ENCODE measurements at regions not wholly inside any gene's neighbourhood (a gene's known extent, or its start where the extent isn't known, plus 50 kb on each side); places are given as distances from the start of the nearest gene placed in this dataset.

- Mint-ChIP-seq H3K9me3 (ENCODE audit: insufficient read depth) (no peaks in the 10 kb centered on the region), H3K4me3 (no peak overlapping the region), H3K36me3 (ENCODE audit: low read depth) (no peaks in the 10 kb centered on the region), H3K27me3 (ENCODE audit: low read depth) (no peaks in the 10 kb centered on the region), H3K27ac (no peak overlapping the region), H3K4me1 (ENCODE audit: low read depth) (no peaks in the 10 kb centered on the region)
- ATAC-seq (no peak), DNase-seq (no peak)
- ChIA-PET POLR2A (no interaction called here), CTCF (no interaction called here)
Observed at GRCh38 chr7:41275255-41275654, 427.6 kb downstream of the INHBA start.

GRCh38 chr7:41274179-41274578 is 428.7 kb downstream of the INHBA start:
- Mint-ChIP-seq H3K27me3 (ENCODE audit: low read depth) (no peaks in the 10 kb centered on the region), H3K4me1 (ENCODE audit: low read depth) (no peaks in the 10 kb centered on the region), H3K4me3 (no peak overlapping the region), H3K36me3 (ENCODE audit: low read depth) (no peaks in the 10 kb centered on the region), H3K27ac (no peak overlapping the region), H3K9me3 (ENCODE audit: insufficient read depth) (no peaks in the 10 kb centered on the region)
- ChIA-PET CTCF (no interaction called here), POLR2A (no interaction called here)
- no peak for ATAC-seq
- no peak for DNase-seq

GRCh38 chr7:41272664-41273063 is 430.2 kb downstream of the INHBA start:
- Mint-ChIP-seq H3K36me3 (ENCODE audit: low read depth) (no peaks in the 10 kb centered on the region), H3K27ac (no peak overlapping the region), H3K4me3 (no peak overlapping the region), H3K9me3 (ENCODE audit: insufficient read depth) (no peaks in the 10 kb centered on the region), H3K4me1 (ENCODE audit: low read depth) (no peaks in the 10 kb centered on the region), H3K27me3 (ENCODE audit: low read depth) (no peaks in the 10 kb centered on the region)
- POLR2A ChIA-PET, result no interaction called here
- ATAC-seq (no peak), DNase-seq (no peak)
- CTCF ChIA-PET, result no interaction called here

DNA sequence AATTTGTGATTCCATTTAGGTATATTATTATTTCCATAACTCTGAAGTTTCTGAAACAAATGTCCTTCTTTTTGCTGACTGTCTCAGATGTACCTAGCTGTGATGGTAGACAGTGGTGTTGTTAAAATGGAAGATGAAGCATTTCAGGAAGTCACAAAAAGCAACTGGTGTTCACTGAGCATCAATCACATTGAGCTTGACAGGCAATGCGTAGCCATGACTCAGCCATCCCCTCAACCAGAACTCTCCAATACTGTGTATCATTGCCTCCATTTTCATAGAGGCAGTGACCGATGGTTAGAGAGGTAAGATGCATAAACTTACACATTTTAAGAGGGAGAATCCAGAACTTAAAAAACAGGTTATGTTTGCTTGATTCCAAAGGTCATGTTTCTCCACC is 434.0 kb downstream of the INHBA start:
- ChIA-PET POLR2A (no interaction called here), CTCF (no interaction called here)
- no peak overlapping the region for H3K4me3 Mint-ChIP-seq
- ATAC-seq (no peak), DNase-seq (no peak)
- no peaks in the 10 kb centered on the region for H3K27me3 Mint-ChIP-seq (ENCODE audit: low read depth)
- H3K27ac Mint-ChIP-seq, result no peak overlapping the region
- no peaks in the 10 kb centered on the region for H3K9me3 Mint-ChIP-seq (ENCODE audit: insufficient read depth)
- no peaks in the 10 kb centered on the region for H3K36me3 Mint-ChIP-seq (ENCODE audit: low read depth)
- H3K4me1 Mint-ChIP-seq (ENCODE audit: low read depth), result no peaks in the 10 kb centered on the region

DNA sequence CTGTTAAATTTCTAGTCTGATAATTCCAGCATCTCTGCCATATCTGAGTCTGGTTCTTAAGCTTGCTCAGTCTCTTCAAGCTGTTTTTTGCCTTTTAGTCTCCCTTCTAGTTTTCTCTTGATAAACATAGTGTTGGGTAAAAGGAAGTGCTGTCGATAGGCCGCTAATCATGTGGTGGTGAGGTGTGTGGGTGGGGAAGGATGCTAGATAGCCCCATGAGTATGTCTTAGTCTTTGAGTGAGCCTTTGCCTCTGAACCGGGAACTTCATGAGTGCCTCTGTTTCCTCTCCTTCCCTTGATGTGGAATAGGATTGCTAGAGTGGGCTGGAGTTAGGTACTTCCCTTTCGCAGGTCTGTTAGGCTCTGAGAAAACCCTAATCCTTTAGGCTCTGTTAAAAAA is 441.8 kb downstream of the INHBA start:
- Mint-ChIP-seq H3K4me1 (ENCODE audit: low read depth) (peaks cover 5% of the 10 kb centered on the region), H3K36me3 (ENCODE audit: low read depth) (no peaks in the 10 kb centered on the region), H3K27me3 (ENCODE audit: low read depth) (no peaks in the 10 kb centered on the region), H3K4me3 (no peak overlapping the region), H3K9me3 (ENCODE audit: insufficient read depth) (no peaks in the 10 kb centered on the region), H3K27ac (no peak overlapping the region)
- DNase-seq (no peak), ATAC-seq (no peak)
- POLR2A ChIA-PET, result no interaction called here
- CTCF ChIA-PET, result no interaction called here

GRCh38 chr7:41257660-41258059 is 445.2 kb downstream of the INHBA start:
- ATAC-seq, result no peak
- H3K4me3 Mint-ChIP-seq, result no peak overlapping the region
- H3K27ac Mint-ChIP-seq, result no peak overlapping the region
- DNase-seq, result peak; percentile 22
- ChIA-PET CTCF (no interaction called here), POLR2A (no interaction called here)
- H3K4me1 Mint-ChIP-seq (ENCODE audit: low read depth), result peaks cover 5% of the 10 kb centered on the region
- H3K27me3 Mint-ChIP-seq (ENCODE audit: low read depth), result no peaks in the 10 kb centered on the region
- H3K36me3 Mint-ChIP-seq (ENCODE audit: low read depth), result no peaks in the 10 kb centered on the region
- no peaks in the 10 kb centered on the region for H3K9me3 Mint-ChIP-seq (ENCODE audit: insufficient read depth)

GRCh38 chr7:41256186-41256945 is 446.5 kb downstream of the INHBA start:
- H3K9me3 Mint-ChIP-seq (ENCODE audit: insufficient read depth), result no peaks in the 10 kb centered on the region
- CTCF ChIA-PET, result no interaction called here

DNA sequence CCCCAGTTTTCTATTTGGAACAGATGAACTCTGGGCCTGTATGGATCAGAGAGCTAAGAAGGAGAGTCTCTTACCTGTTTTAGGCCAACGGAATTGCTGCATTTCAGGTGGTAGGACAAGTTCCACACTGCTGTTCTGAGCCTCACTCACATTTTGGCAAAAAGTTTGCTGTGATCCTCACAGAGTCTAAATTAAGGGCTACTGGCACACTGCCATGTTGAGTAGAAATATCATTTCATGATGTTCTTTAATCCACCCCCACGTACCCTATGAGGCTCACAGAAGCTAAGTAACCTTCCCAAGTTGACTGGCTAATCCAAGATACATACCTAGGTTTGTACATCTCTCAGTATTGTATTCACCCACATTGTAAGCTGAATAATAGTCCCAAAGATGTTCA is 447.2 kb downstream of the INHBA start:
- H3K9me3 Mint-ChIP-seq (ENCODE audit: insufficient read depth), result no peaks in the 10 kb centered on the region
- H3K4me3 Mint-ChIP-seq, result no peak overlapping the region
- peaks cover 5% of the 10 kb centered on the region for H3K4me1 Mint-ChIP-seq (ENCODE audit: low read depth)
- no peak overlapping the region for H3K27ac Mint-ChIP-seq
- ATAC-seq (no peak), DNase-seq (no peak)
- ChIA-PET POLR2A (no interaction called here), CTCF (no interaction called here)
- H3K27me3 Mint-ChIP-seq (ENCODE audit: low read depth), result no peaks in the 10 kb centered on the region
- H3K36me3 Mint-ChIP-seq (ENCODE audit: low read depth), result no peaks in the 10 kb centered on the region

More at GRCh38 chr7:41256186-41256945, 446.5 kb downstream of the INHBA start:
- ATAC-seq, result no peak
- H3K27ac Mint-ChIP-seq, result no peak overlapping the region
- peaks cover 5% of the 10 kb centered on the region for H3K4me1 Mint-ChIP-seq (ENCODE audit: low read depth)
- POLR2A ChIA-PET, result no interaction called here
- H3K36me3 Mint-ChIP-seq (ENCODE audit: low read depth), result no peaks in the 10 kb centered on the region
- H3K4me3 Mint-ChIP-seq, result no peak overlapping the region
- no peak for DNase-seq
- no peaks in the 10 kb centered on the region for H3K27me3 Mint-ChIP-seq (ENCODE audit: low read depth)

DNA sequence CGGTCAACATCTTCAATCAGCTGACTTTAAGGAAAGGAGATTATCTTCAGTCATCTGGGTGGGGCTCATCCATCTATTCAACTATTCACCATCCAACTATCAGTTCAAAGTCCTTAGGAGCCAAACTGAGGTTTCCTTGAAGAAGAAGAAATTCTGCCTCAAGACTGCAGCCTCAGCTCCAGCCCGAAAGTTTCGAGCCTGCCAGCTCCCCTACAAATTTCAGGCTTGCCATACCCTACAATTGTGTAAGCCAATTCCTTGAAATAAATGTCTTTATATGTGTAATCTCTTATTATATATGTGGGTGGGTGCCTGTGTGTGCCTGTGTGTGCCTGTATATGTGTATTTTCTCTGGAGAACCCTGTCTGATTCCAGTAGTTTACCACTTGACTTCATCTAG is 447.8 kb downstream of the INHBA start:
- no peak for ATAC-seq
- Mint-ChIP-seq H3K27ac (no peak overlapping the region), H3K9me3 (ENCODE audit: insufficient read depth) (no peaks in the 10 kb centered on the region), H3K27me3 (ENCODE audit: low read depth) (no peaks in the 10 kb centered on the region), H3K36me3 (ENCODE audit: low read depth) (no peaks in the 10 kb centered on the region), H3K4me1 (ENCODE audit: low read depth) (peaks cover 5% of the 10 kb centered on the region), H3K4me3 (no peak overlapping the region)
- DNase-seq, result no peak
- POLR2A ChIA-PET, result no interaction called here
- CTCF ChIA-PET, result no interaction called here

DNA sequence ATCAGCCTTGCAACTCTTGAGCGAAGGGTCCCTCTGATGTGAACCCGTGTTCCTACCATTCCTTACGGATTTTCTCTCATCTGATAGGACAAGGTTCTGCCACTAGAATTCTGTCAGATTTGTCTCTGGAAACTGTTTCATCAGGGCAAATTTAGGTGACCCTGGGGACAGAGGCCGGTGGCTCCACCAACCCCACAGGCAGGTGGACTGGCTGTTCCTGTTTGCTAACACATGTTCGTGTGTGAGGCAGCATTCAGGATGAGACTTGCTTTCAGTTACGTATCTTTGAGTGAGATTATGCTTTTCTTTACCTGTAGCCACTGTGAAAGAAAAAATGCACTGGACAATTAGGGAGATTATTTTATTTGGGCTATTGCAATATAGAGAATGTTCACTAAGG is 449.9 kb downstream of the INHBA start:
- no peak for ATAC-seq
- no peak for DNase-seq
- no peak overlapping the region for H3K4me3 Mint-ChIP-seq
- no peaks in the 10 kb centered on the region for H3K27me3 Mint-ChIP-seq (ENCODE audit: low read depth)
- no peak overlapping the region for H3K27ac Mint-ChIP-seq
- no peaks in the 10 kb centered on the region for H3K9me3 Mint-ChIP-seq (ENCODE audit: insufficient read depth)
- H3K36me3 Mint-ChIP-seq (ENCODE audit: low read depth), result no peaks in the 10 kb centered on the region
- POLR2A ChIA-PET, result no interaction called here
- H3K4me1 Mint-ChIP-seq (ENCODE audit: low read depth), result peaks cover 5% of the 10 kb centered on the region
- CTCF ChIA-PET, result no interaction called here

- no peak for ATAC-seq
- no peak overlapping the region for H3K27ac Mint-ChIP-seq
- no peaks in the 10 kb centered on the region for H3K36me3 Mint-ChIP-seq (ENCODE audit: low read depth)
- POLR2A ChIA-PET, result no interaction called here
- peaks cover 1% of the 10 kb centered on the region for H3K4me1 Mint-ChIP-seq (ENCODE audit: low read depth)
- no peaks in the 10 kb centered on the region for H3K27me3 Mint-ChIP-seq (ENCODE audit: low read depth)
- no peak for DNase-seq
- CTCF ChIA-PET, result no interaction called here
- H3K9me3 Mint-ChIP-seq (ENCODE audit: insufficient read depth), result no peaks in the 10 kb centered on the region
- H3K4me3 Mint-ChIP-seq, result no peak overlapping the region
Observed at GRCh38 chr7:41252551-41252950, 450.3 kb downstream of the INHBA start.

- DNase-seq (no peak), ATAC-seq (no peak)
- H3K36me3 Mint-ChIP-seq (ENCODE audit: low read depth), result no peaks in the 10 kb centered on the region
- POLR2A ChIA-PET, result no interaction called here
- no peaks in the 10 kb centered on the region for H3K27me3 Mint-ChIP-seq (ENCODE audit: low read depth)
- no peak overlapping the region for H3K27ac Mint-ChIP-seq
- CTCF ChIA-PET, result no interaction called here
- no peaks in the 10 kb centered on the region for H3K9me3 Mint-ChIP-seq (ENCODE audit: insufficient read depth)
- H3K4me1 Mint-ChIP-seq (ENCODE audit: low read depth), result no peaks in the 10 kb centered on the region
- no peak overlapping the region for H3K4me3 Mint-ChIP-seq
Observed at GRCh38 chr7:41247143-41247865, 455.6 kb downstream of the INHBA start.

- H3K9me3 Mint-ChIP-seq (ENCODE audit: insufficient read depth), result no peaks in the 10 kb centered on the region
- CTCF ChIA-PET, result no interaction called here
- DNase-seq, result no peak
- H3K27ac Mint-ChIP-seq, result no peak overlapping the region
- H3K4me1 Mint-ChIP-seq (ENCODE audit: low read depth), result no peaks in the 10 kb centered on the region
- H3K36me3 Mint-ChIP-seq (ENCODE audit: low read depth), result no peaks in the 10 kb centered on the region
- H3K4me3 Mint-ChIP-seq, result no peak overlapping the region
- H3K27me3 Mint-ChIP-seq (ENCODE audit: low read depth), result no peaks in the 10 kb centered on the region
- POLR2A ChIA-PET, result no interaction called here
- ATAC-seq, result no peak
Observed at GRCh38 chr7:41245916-41246315, 457.0 kb downstream of the INHBA start.
